ENCODE measurements at regions not wholly inside any gene's neighbourhood (a gene's known extent, or its start where the extent isn't known, plus 50 kb on each side); places are given as distances from the start of the nearest gene placed in this dataset.
"Not testable (repeated sequence)": the region's sequence is repeated elsewhere in the genome, so short reads cannot be mapped to it uniquely, and the experiment has no call there.

DNA sequence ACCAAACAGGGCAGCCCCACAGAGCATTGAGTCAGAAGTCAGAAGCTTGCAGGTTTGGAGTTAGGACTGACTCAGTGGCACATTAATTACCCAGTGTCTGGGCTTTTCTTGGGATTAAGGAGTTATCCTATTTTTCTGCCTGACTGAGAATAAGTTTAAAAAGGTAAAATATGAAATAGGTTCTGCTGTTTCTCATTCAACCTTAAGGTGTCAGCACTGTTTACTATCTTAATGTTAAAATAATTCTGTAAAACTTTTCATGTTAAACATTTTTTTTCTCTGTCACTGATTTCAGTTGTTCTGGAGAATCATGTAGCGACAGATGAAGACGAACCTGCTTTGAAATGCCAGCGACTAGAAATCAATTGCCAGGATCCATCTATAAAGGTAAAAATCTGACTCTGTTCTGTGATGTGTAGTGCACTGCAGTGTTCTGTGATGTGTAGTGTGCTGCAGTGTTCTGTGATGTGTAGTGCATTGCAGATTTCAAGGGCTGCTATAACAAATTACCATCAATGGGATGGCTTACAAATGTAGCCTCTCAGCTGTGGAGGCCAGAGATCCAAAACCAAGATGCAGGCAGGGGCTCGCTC is 128.0 kb downstream of the LAT start:
- RAD21 ChIA-PET (ENCODE audit: unreplicated experiment): no interaction called here
- Histone ChIP-seq H4K20me1 (ENCODE audit: control insufficient read depth, insufficient read depth) (no peaks in the 10 kb centered on the region), H3K4me2 (ENCODE audit: control insufficient read depth, insufficient read depth) (no peak overlapping the region), H3K79me2 (ENCODE audit: control insufficient read depth, insufficient read depth, low read length) (no peaks in the 10 kb centered on the region), H2AFZ (ENCODE audit: control insufficient read depth, low read depth, low read length) (no peak overlapping the region), H3K27ac (ENCODE audit: control insufficient read depth, insufficient read depth) (no peak overlapping the region), H3K9ac (ENCODE audit: control insufficient read depth, insufficient read depth, low read length) (no peak overlapping the region), H3K4me3 (no peak overlapping the region), H3K36me3 (ENCODE audit: control insufficient read depth in 2 of 2, insufficient read depth in 2 of 2, low read length in 1 of 2) (peaks cover 6 to 7% of the 10 kb centered on the region in 2 experiments; a peak in 3 of 4 replicates), H3K27me3 (replicated peaks in 1 of 2; ENCODE audit: control insufficient read depth in 2 of 2, insufficient read depth in 2 of 2, low read length in 1 of 2) (no peaks in the 10 kb centered on the region), H3K9me3 (replicated peaks; ENCODE audit: control insufficient read depth, insufficient read depth, low read length) (no peaks in the 10 kb centered on the region), H3K4me1 (ENCODE audit: control insufficient read depth, insufficient read depth, low read length) (peaks cover 9% of the 10 kb centered on the region)
- POLR2A ChIA-PET: no interaction called here
- FAIRE-seq (no peak), ATAC-seq (no peak), DNase-seq (ENCODE audit: low read depth, low spot score) (no peak)
- intact Hi-C loops (cut with micrococcal nuclease; ENCODE audit: unreplicated experiment) (no loop called here), in situ Hi-C loops (cut with MboI) (loop anchor here (25.0 kb wide), 2 partner anchors 474 to 899 kb away; partner anchors contain the start of genes C16orf92 and DOC2A)
- WGBS (ENCODE audit: insufficient coverage, insufficient replicate concordance, low lambda C conversion rate, missing lambda C conversion rate): 95% methylated on average over 4 of the region's 4 CpGs
- BruUV-seq (replicated peaks): no TSS peak
- SMC1A ChIA-PET (ENCODE audit: uncharacterized antibody, unreplicated experiment): no interaction called here
- CTCF ChIA-PET: no interaction called here
- no peak for TF ChIP-seq SIN3A (IDR thresholded peaks at IDR 0.05; ENCODE audit: low read depth, low read length)
- TF ChIP-seq ZSCAN29 (IDR thresholded peaks at IDR 0.05): no peak
- TF ChIP-seq NR2C2 (IDR thresholded peaks at IDR 0.05; ENCODE audit: borderline replicate concordance, control insufficient read depth, insufficient read length, low read depth): no peak
- TF ChIP-seq, protein P1, sequence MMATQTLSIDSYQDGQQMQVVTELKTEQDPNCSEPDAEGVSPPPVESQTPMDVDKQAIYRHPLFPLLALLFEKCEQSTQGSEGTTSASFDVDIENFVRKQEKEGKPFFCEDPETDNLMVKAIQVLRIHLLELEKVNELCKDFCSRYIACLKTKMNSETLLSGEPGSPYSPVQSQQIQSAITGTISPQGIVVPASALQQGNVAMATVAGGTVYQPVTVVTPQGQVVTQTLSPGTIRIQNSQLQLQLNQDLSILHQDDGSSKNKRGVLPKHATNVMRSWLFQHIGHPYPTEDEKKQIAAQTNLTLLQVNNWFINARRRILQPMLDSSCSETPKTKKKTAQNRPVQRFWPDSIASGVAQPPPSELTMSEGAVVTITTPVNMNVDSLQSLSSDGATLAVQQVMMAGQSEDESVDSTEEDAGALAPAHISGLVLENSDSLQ (IDR thresholded peaks at IDR 0.05): no peak
- TF ChIP-seq TAF1 (IDR thresholded peaks at IDR 0.05; ENCODE audit: borderline replicate concordance, low read depth, low read length): no peak
- TF ChIP-seq, protein P2, sequence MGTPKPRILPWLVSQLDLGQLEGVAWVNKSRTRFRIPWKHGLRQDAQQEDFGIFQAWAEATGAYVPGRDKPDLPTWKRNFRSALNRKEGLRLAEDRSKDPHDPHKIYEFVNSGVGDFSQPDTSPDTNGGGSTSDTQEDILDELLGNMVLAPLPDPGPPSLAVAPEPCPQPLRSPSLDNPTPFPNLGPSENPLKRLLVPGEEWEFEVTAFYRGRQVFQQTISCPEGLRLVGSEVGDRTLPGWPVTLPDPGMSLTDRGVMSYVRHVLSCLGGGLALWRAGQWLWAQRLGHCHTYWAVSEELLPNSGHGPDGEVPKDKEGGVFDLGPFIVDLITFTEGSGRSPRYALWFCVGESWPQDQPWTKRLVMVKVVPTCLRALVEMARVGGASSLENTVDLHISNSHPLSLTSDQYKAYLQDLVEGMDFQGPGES (IDR thresholded peaks at IDR 0.05): no peak

DNA sequence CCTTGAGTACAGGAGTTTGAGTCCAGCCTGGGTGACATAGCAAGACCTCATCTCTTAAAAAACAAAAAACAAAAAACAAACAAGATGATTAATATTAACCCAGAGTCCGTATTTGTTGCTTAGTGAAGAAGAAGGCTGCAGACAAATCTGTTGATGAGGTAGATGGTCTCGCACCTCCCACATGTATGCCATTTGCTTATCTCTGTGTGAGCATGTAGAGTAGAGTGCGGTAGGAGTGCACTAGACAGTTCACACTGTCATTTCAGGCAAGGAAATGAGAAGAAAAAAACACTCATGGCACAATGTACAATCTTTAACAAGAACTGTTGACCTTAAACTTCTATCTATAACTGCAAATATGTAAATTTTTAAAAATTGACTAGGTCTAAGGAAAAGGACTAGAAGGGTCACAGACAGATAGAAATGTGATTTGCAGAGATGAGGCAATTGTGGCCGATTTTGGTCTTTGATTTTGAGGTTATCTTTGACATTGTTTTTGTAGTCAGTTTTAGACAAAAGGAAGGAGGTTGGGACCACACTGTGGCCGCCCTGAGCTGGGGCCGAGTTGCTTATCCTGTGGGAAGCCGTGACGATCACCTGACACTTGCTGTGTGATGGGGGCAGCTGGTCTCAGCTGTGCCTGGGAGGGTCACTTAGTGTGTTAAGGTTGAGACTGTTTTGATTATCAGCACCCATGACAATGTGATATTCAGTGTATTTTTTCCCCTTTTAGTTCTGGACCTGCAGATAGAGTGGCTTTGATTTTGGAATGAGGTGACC is 127.2 kb downstream of the LAT start:
- ATAC-seq; H3K4me3 ChIP-seq; POLR2A ChIA-PET; H3K4me1 ChIP-seq (ENCODE audit: control insufficient read depth, insufficient read depth, low read length); SMC1A ChIA-PET (ENCODE audit: uncharacterized antibody, unreplicated experiment); BruUV-seq (replicated peaks); DNase-seq (ENCODE audit: low read depth, low spot score); intact Hi-C loops (cut with micrococcal nuclease; ENCODE audit: unreplicated experiment); H3K27me3 ChIP-seq (replicated peaks in 1 of 2; ENCODE audit: control insufficient read depth in 2 of 2, insufficient read depth in 2 of 2, low read length in 1 of 2); H3K4me2 ChIP-seq (ENCODE audit: control insufficient read depth, insufficient read depth); H3K36me3 ChIP-seq (ENCODE audit: control insufficient read depth in 2 of 2, insufficient read depth in 2 of 2, low read length in 1 of 2); H2AFZ ChIP-seq (ENCODE audit: control insufficient read depth, low read depth, low read length); H3K9ac ChIP-seq (ENCODE audit: control insufficient read depth, insufficient read depth, low read length); H4K20me1 ChIP-seq (ENCODE audit: control insufficient read depth, insufficient read depth); H3K79me2 ChIP-seq (ENCODE audit: control insufficient read depth, insufficient read depth, low read length); H3K9me3 ChIP-seq (replicated peaks; ENCODE audit: control insufficient read depth, insufficient read depth, low read length); H3K27ac ChIP-seq (ENCODE audit: control insufficient read depth, insufficient read depth); FAIRE-seq; RAD21 ChIA-PET (ENCODE audit: unreplicated experiment); CTCF ChIA-PET: not testable (repeated sequence)
- in situ Hi-C loops (cut with MboI): loop anchor here (25.0 kb wide), 2 partner anchors 475 to 900 kb away; partner anchors contain the start of genes C16orf92 and DOC2A
- WGBS (ENCODE audit: insufficient coverage, insufficient replicate concordance, low lambda C conversion rate, missing lambda C conversion rate): 78% methylated on average over 8 of the region's 8 CpGs

Data from GM12878 (cell line).